OCI-LY3 (cell line): ENCODE measurements at regions not wholly inside any gene's neighbourhood (a gene's known extent, or its start where the extent isn't known, plus 50 kb on each side); places are given as distances from the start of the nearest gene placed in this dataset.

ENCODE experiments used
- CTCF ChIP-seq: fragments of 200-600, 300-600 bp; sonication (generic); IDR thresholded peaks from 2 replicates; pipeline ENCODE4 v1.5.1; 2014; ENCODE audit warnings: antibody characterized with exemption, low read length, low read depth
- EZH2phosphoT487 ChIP-seq: fragments of 200-600 bp; shearing (Covaris generic); IDR thresholded peaks from 2 replicates; pipeline ENCODE4 v1.6.1; 2018; ENCODE audit warnings: antibody characterized with exemption, mixed run types, low read depth

- TF ChIP-seq CTCF (no peak), EZH2phosphoT487 (no peak)
Observed at GRCh38 chr3:182692021-182692420, 101.3 kb upstream of the ATP11B start.
